Parathyroid adenoma (tissue), 2 donors: ENCODE measurements at regions not wholly inside any gene's neighbourhood (a gene's known extent, or its start where the extent isn't known, plus 50 kb on each side); places are given as distances from the start of the nearest gene placed in this dataset.

Source experiments
- H2AFZ ChIP-seq: fragments of 300-600 bp; sonication (generic); one replicate; pipeline ENCODE4 v1.7.0; 2017; ENCODE audit warnings: antibody characterized with exemption, mild to moderate bottlenecking
- H3K27ac ChIP-seq: fragments of 300-600 bp; sonication (generic); one replicate; pipeline ENCODE4 v1.7.0; 2017
- H3K27me3 ChIP-seq: fragments of 300-600 bp; sonication (generic); one replicate; pipeline ENCODE4 v1.7.0; 2017; ENCODE audit warnings: low read length; ENCODE audit not compliant: control insufficient read depth, insufficient read depth
- H3K36me3 ChIP-seq: fragments of 300-600 bp; sonication (generic); one replicate; pipeline ENCODE4 v1.7.0; 2017; ENCODE audit warnings: low read length; ENCODE audit not compliant: control insufficient read depth, insufficient read depth
- H3K4me1 ChIP-seq: fragments of 300-600 bp; sonication (generic); one replicate; pipeline ENCODE4 v1.7.0; 2017; ENCODE audit warnings: control low read depth
- H3K4me2 ChIP-seq: fragments of 300-600 bp; sonication (generic); one replicate; pipeline ENCODE4 v1.7.0; 2017; ENCODE audit warnings: low read length
- H3K4me3 ChIP-seq: fragments of 300-600 bp; sonication (generic); one replicate; pipeline ENCODE4 v1.7.0; 2017; ENCODE audit warnings: low read depth, low read length
- H3K79me2 ChIP-seq: fragments of 300-600 bp; sonication (generic); one replicate; pipeline ENCODE4 v1.7.0; 2017; ENCODE audit warnings: control low read depth
- H3K9ac ChIP-seq: fragments of 300-600 bp; sonication (generic); one replicate; pipeline ENCODE4 v1.7.0; 2017; ENCODE audit warnings: mild to moderate bottlenecking
- H3K9me3 ChIP-seq: fragments of 300-600 bp; sonication (generic); one replicate; pipeline ENCODE4 v1.7.0; 2017; ENCODE audit warnings: low read length; ENCODE audit not compliant: control insufficient read depth
- CTCF ChIP-seq: fragments of 300-600 bp; sonication (generic); IDR thresholded peaks from one replicate; pipeline ENCODE4 v1.7.0; 2017; ENCODE audit warnings: antibody characterized with exemption, mild to moderate bottlenecking
- donor health status: primary hyperparathyroidism.

- H3K79me2 ChIP-seq, result no peaks in the 10 kb centered on the region
- TF ChIP-seq CTCF, result no peak
- H3K4me2 ChIP-seq, result no peak overlapping the region
- no peak overlapping the region for H2AFZ ChIP-seq
- H3K9me3 ChIP-seq, result no peaks in the 10 kb centered on the region
- no peaks in the 10 kb centered on the region for H3K36me3 ChIP-seq
- H3K27ac ChIP-seq, result no peak overlapping the region
- H3K9ac ChIP-seq, result no peak overlapping the region
- no peak overlapping the region for H3K4me3 ChIP-seq
- H3K4me1 ChIP-seq, result no peaks in the 10 kb centered on the region
- H3K27me3 ChIP-seq, result no peaks in the 10 kb centered on the region
Measured at GRCh38 chr12:83827193-83827592, 1085.4 kb downstream of the SLC6A15 start.

- Histone ChIP-seq H3K4me3 (no peak overlapping the region), H3K27ac (no peak overlapping the region), H2AFZ (no peak overlapping the region), H3K36me3 (no peaks in the 10 kb centered on the region), H3K4me2 (no peak overlapping the region), H3K9ac (no peak overlapping the region), H3K9me3 (no peaks in the 10 kb centered on the region), H3K79me2 (no peaks in the 10 kb centered on the region), H3K27me3 (no peaks in the 10 kb centered on the region), H3K4me1 (no peaks in the 10 kb centered on the region)
- TF ChIP-seq CTCF, result no peak
Measured at GRCh38 chr12:83826112-83826511, 1086.5 kb downstream of the SLC6A15 start.

- no peaks in the 10 kb centered on the region for H3K9me3 ChIP-seq
- peak; percentile 9 for TF ChIP-seq CTCF
- no peaks in the 10 kb centered on the region for H3K36me3 ChIP-seq
- no peaks in the 10 kb centered on the region for H3K4me1 ChIP-seq
- H2AFZ ChIP-seq, result no peak overlapping the region
- no peak overlapping the region for H3K9ac ChIP-seq
- H3K79me2 ChIP-seq, result no peaks in the 10 kb centered on the region
- no peak overlapping the region for H3K4me3 ChIP-seq
- no peak overlapping the region for H3K27ac ChIP-seq
- no peak overlapping the region for H3K4me2 ChIP-seq
- no peaks in the 10 kb centered on the region for H3K27me3 ChIP-seq
Measured at GRCh38 chr12:83823386-83824045, 1089.1 kb downstream of the SLC6A15 start.

GRCh38 chr12:83821967-83822366 is 1090.6 kb downstream of the SLC6A15 start:
- Histone ChIP-seq H3K4me3 (no peak overlapping the region), H2AFZ (no peak overlapping the region), H3K27me3 (no peaks in the 10 kb centered on the region), H3K79me2 (no peaks in the 10 kb centered on the region), H3K4me2 (no peak overlapping the region), H3K9ac (no peak overlapping the region), H3K36me3 (no peaks in the 10 kb centered on the region), H3K4me1 (no peaks in the 10 kb centered on the region), H3K9me3 (no peaks in the 10 kb centered on the region), H3K27ac (no peak overlapping the region)
- TF ChIP-seq CTCF, result no peak

GRCh38 chr12:83818881-83819280 is 1093.7 kb downstream of the SLC6A15 start:
- H3K79me2 ChIP-seq, result no peaks in the 10 kb centered on the region
- H3K4me1 ChIP-seq, result no peaks in the 10 kb centered on the region
- H3K4me2 ChIP-seq, result no peak overlapping the region
- H3K9me3 ChIP-seq, result no peaks in the 10 kb centered on the region
- H3K9ac ChIP-seq, result no peak overlapping the region
- H3K4me3 ChIP-seq, result no peak overlapping the region
- H2AFZ ChIP-seq, result no peak overlapping the region
- no peaks in the 10 kb centered on the region for H3K27me3 ChIP-seq
- TF ChIP-seq CTCF, result no peak
- no peak overlapping the region for H3K27ac ChIP-seq
- H3K36me3 ChIP-seq, result no peaks in the 10 kb centered on the region
